ENCODE measurements at regions not wholly inside any gene's neighbourhood (a gene's known extent, or its start where the extent isn't known, plus 50 kb on each side); places are given as distances from the start of the nearest gene placed in this dataset.
"Not testable (repeated sequence)": the region's sequence is repeated elsewhere in the genome, so short reads cannot be mapped to it uniquely, and the experiment has no call there.

DNA sequence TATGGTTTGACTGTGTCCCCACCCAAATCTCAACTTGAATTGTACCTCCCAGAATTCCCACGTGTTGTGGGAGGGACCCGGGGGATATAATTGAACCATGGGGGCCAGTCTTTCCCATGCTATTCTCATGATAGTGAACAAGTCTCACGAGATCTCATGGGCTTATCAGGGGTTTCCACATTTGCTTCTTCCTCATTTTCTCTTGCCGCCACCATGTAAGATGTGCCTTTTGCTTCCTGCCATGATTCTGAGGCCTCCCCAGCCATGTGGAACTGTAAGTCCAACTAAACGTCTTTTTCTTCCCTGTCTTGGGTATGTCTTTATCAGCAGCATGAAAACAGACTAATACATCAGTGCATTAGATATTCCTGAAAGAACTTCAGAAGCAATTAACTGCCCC is 177.7 kb upstream of the PRSS58 start:
- not testable (repeated sequence) for TF ChIP-seq ATF1 (CRISPR knock-in tag; IDR thresholded peaks at IDR 0.05); ESRRA (CRISPR knock-in tag; IDR thresholded peaks at IDR 0.05; ENCODE audit: borderline replicate concordance); ZNF232 (CRISPR knock-in tag; IDR thresholded peaks at IDR 0.05)
- TF ChIP-seq, protein P1, sequence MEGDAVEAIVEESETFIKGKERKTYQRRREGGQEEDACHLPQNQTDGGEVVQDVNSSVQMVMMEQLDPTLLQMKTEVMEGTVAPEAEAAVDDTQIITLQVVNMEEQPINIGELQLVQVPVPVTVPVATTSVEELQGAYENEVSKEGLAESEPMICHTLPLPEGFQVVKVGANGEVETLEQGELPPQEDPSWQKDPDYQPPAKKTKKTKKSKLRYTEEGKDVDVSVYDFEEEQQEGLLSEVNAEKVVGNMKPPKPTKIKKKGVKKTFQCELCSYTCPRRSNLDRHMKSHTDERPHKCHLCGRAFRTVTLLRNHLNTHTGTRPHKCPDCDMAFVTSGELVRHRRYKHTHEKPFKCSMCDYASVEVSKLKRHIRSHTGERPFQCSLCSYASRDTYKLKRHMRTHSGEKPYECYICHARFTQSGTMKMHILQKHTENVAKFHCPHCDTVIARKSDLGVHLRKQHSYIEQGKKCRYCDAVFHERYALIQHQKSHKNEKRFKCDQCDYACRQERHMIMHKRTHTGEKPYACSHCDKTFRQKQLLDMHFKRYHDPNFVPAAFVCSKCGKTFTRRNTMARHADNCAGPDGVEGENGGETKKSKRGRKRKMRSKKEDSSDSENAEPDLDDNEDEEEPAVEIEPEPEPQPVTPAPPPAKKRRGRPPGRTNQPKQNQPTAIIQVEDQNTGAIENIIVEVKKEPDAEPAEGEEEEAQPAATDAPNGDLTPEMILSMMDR (IDR thresholded peaks at IDR 0.05): not testable (repeated sequence)
- TF ChIP-seq, protein P2, sequence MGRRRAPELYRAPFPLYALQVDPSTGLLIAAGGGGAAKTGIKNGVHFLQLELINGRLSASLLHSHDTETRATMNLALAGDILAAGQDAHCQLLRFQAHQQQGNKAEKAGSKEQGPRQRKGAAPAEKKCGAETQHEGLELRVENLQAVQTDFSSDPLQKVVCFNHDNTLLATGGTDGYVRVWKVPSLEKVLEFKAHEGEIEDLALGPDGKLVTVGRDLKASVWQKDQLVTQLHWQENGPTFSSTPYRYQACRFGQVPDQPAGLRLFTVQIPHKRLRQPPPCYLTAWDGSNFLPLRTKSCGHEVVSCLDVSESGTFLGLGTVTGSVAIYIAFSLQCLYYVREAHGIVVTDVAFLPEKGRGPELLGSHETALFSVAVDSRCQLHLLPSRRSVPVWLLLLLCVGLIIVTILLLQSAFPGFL (CRISPR knock-in tag; IDR thresholded peaks at IDR 0.05; ENCODE audit: borderline replicate concordance): not testable (repeated sequence)
- TF ChIP-seq, protein P3, sequence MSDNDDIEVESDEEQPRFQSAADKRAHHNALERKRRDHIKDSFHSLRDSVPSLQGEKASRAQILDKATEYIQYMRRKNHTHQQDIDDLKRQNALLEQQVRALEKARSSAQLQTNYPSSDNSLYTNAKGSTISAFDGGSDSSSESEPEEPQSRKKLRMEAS (CRISPR knock-in tag; IDR thresholded peaks at IDR 0.05): not testable (repeated sequence)
